HepG2 (cell line): ENCODE measurements at regions not wholly inside any gene's neighbourhood (a gene's known extent, or its start where the extent isn't known, plus 50 kb on each side); places are given as distances from the start of the nearest gene placed in this dataset.

Experiments used
- ATAC-seq: fragments of 200-7000 bp; cut with Tn5 transposase; 3 replicates; pipeline ENCODE4 v1.9.1; 2020; ENCODE audit warnings: mild to moderate bottlenecking, moderate library complexity
- BruUV-seq: library from RNA; stranded (reverse); fragments of 400-500 nt; replicated peaks from 2 replicates; lab custom pipeline; 2021; lab: Mats Ljungman, UMichigan
- CTCF ChIA-PET: fragments of 300-600 bp; formaldehyde crosslinking; extraction: SDS; loops from one replicate; lab custom pipeline; 2021; ENCODE audit warnings: low total read pairs, inconsistent platforms, low intra/inter-chr PET ratio; lab: Yijun Ruan, JAX
- POLR2A ChIA-PET: fragments of 350-600 bp; sonication (Branson Sonifier 250); formaldehyde crosslinking; loops from one replicate; lab custom pipeline; 2020; ENCODE audit warnings: antibody characterized with exemption, inconsistent platforms; lab: Yijun Ruan, JAX
- DNase-seq: peaks from one replicate; pipeline ENCODE4 v3.0.0-alpha.2; 2015; ENCODE audit warnings: low spot score
- FAIRE-seq: peaks from 3 replicates; lab custom pipeline; 2011; peaks lifted over from hg19 to GRCh38; lab: Jason Lieb, UNC
- H2AFZ ChIP-seq: one replicate; pipeline ENCODE4 v1.6.1; 2011; ENCODE audit warnings: low read length, inconsistent platforms
- H3K27ac ChIP-seq: fragments of 300-600 bp; 3 replicates; pipeline ENCODE4 v1.8.0; 2011; ENCODE audit warnings: mixed run types, mild to moderate bottlenecking, mixed read lengths, low read length, inconsistent platforms; ENCODE audit not compliant: insufficient read depth; ENCODE audit errors: extremely low read length
- H3K27me3 ChIP-seq, 2 experiments: fragments of 200-600 bp in 1 of 2; 2 replicates in 1 of 2; 3 replicates in 1 of 2; pipeline versions ENCODE4 v1.6.0 to v1.8.0; 2011; ENCODE audit warnings: low read length in 2 of 2, mild to moderate bottlenecking in 2 of 2, moderate library complexity in 2 of 2, inconsistent platforms in 1 of 2; ENCODE audit not compliant: insufficient read depth in 2 of 2, control insufficient read depth in 1 of 2
- H3K36me3 ChIP-seq, 2 experiments: fragments of 200-600 bp in 1 of 2; replicated peaks in 1 of 2; 2 replicates in 1 of 2; 3 replicates in 1 of 2; pipeline versions ENCODE4 v1.5.1 to v1.8.0; 2011; ENCODE audit warnings: low read length in 2 of 2, inconsistent platforms in 1 of 2; ENCODE audit not compliant: insufficient read depth in 2 of 2, control insufficient read depth in 1 of 2
- H3K4me1 ChIP-seq: 2 replicates; pipeline ENCODE4 v1.5.1; 2012; ENCODE audit warnings: low read length, inconsistent platforms; ENCODE audit not compliant: insufficient read depth
- H3K4me2 ChIP-seq: 2 replicates; pipeline ENCODE4 v1.6.0; 2011; ENCODE audit warnings: low read depth, low read length, inconsistent platforms
- H3K4me3 ChIP-seq, 3 experiments: fragments of 200-600 bp in 1 of 3; sonication (generic), shearing (Covaris generic) in 1 of 3; replicated peaks in 1 of 3; 2 replicates each; pipeline ENCODE4 v1.5.1; 2011 to 2016; ENCODE audit warnings: low read length in 3 of 3, inconsistent platforms in 2 of 3, low read depth in 2 of 3, mild to moderate bottlenecking in 2 of 3, control low read depth in 1 of 3, mixed read lengths in 1 of 3; ENCODE audit not compliant: insufficient read depth in 1 of 3
- H3K79me2 ChIP-seq: one replicate; pipeline ENCODE4 v1.6.1; 2011; ENCODE audit warnings: low read length, inconsistent platforms; ENCODE audit not compliant: insufficient read depth
- H3K9ac ChIP-seq: 2 replicates; pipeline ENCODE4 v1.6.0; 2011; ENCODE audit warnings: mild to moderate bottlenecking, low read depth, low read length, inconsistent platforms; ENCODE audit not compliant: insufficient read depth
- H3K9me3 ChIP-seq: 2 replicates; pipeline ENCODE4 v1.5.1; 2012; ENCODE audit warnings: mild to moderate bottlenecking, low read length
- H4K20me1 ChIP-seq: 2 replicates; pipeline ENCODE4 v1.6.0; 2011; ENCODE audit warnings: inconsistent platforms, mild to moderate bottlenecking, low read length, moderate library complexity; ENCODE audit not compliant: insufficient read depth
- ATM ChIP-seq: fragments of 450-650 bp; IDR thresholded peaks from 2 replicates; pipeline ENCODE4 v1.7.1; 2017; ENCODE audit warnings: mild to moderate bottlenecking, borderline replicate concordance
- DNMT3B ChIP-seq: conservative IDR thresholded peaks from 2 replicates; pipeline ENCODE4 v1.6.1; 2016; ENCODE audit warnings: missing biosample characterization, control low read depth
- FUBP1 ChIP-seq: sonication (generic); formaldehyde crosslinking; IDR thresholded peaks from 2 replicates; pipeline ENCODE4 v1.5.1; 2020; ENCODE audit warnings: missing genetic modification reagents, mild to moderate bottlenecking, borderline replicate concordance
- GLMP ChIP-seq: sonication (generic); formaldehyde crosslinking; IDR thresholded peaks from 2 replicates; pipeline ENCODE4 v1.9.0; 2021; ENCODE audit warnings: missing genetic modification reagents, mild to moderate bottlenecking, borderline replicate concordance
- KLF13 ChIP-seq: sonication (generic); formaldehyde crosslinking; IDR thresholded peaks from 2 replicates; pipeline ENCODE4 v1.4.0; 2020; ENCODE audit warnings: mild to moderate bottlenecking, missing genetic modification reagents
- NCOA1 ChIP-seq: sonication (generic); formaldehyde crosslinking; IDR thresholded peaks from 2 replicates; pipeline ENCODE4 v1.9.0; 2021; ENCODE audit warnings: missing genetic modification reagents
- RARA ChIP-seq: IDR thresholded peaks from 2 replicates; pipeline ENCODE4 v1.6.1; 2016; ENCODE audit warnings: missing genetic modification reagents, missing compliant biosample characterization
- ZFP91 ChIP-seq: sonication (generic); formaldehyde crosslinking; IDR thresholded peaks from 2 replicates; pipeline ENCODE4 v1.9.0; 2022; ENCODE audit warnings: missing genetic modification reagents, mild to moderate bottlenecking, borderline replicate concordance
- ZNF251 ChIP-seq: sonication (generic); formaldehyde crosslinking; IDR thresholded peaks from 2 replicates; pipeline ENCODE4 v1.9.0; 2021; ENCODE audit warnings: mild to moderate bottlenecking, missing genetic modification reagents
- ZNF605 ChIP-seq: sonication (generic); formaldehyde crosslinking; IDR thresholded peaks from 2 replicates; pipeline ENCODE4 v1.8.0; 2022; ENCODE audit warnings: mild to moderate bottlenecking, missing genetic modification reagents
- ZNF691 ChIP-seq: sonication (generic); formaldehyde crosslinking; IDR thresholded peaks from 2 replicates; pipeline ENCODE4 v1.4.0; 2020; ENCODE audit warnings: missing genetic modification reagents, low read depth, mild to moderate bottlenecking, borderline replicate concordance
- ZNF713 ChIP-seq: sonication (generic); formaldehyde crosslinking; IDR thresholded peaks from 2 replicates; pipeline ENCODE4 v1.4.0; 2020; ENCODE audit warnings: mild to moderate bottlenecking, missing genetic modification reagents
- in situ Hi-C: cut with HindIII; loops from 2 replicates; pipeline ENCODE4 v1.10.0; 2017; ENCODE audit warnings: low pct_unique_long_range_greater_than_20kb; ENCODE audit not compliant: extremely low pct_ligation_motif_present
- intact Hi-C: fragments of 100-400 bp; cut with micrococcal nuclease; formaldehyde crosslinking; loops from one replicate; pipeline ENCODE4 v1.10.0; 2022; ENCODE audit not compliant: unreplicated experiment

- Histone ChIP-seq H3K79me2 (no peaks in the 10 kb centered on the region), H3K9me3 (no peaks in the 10 kb centered on the region), H3K36me3 (no peaks in the 10 kb centered on the region), H3K27ac (no peak overlapping the region), H3K4me3 (no peak overlapping the region), H3K9ac (no peak overlapping the region), H4K20me1 (no peaks in the 10 kb centered on the region), H2AFZ (no peak overlapping the region), H3K4me2 (no peak overlapping the region), H3K27me3 (no peaks in the 10 kb centered on the region), H3K4me1 (no peaks in the 10 kb centered on the region)
- no TSS peak for BruUV-seq
- ChIA-PET CTCF (no interaction called here), POLR2A (no interaction called here)
- TF ChIP-seq ZNF251 (CRISPR knock-in tag) (no peak), ZNF691 (CRISPR knock-in tag) (no peak), GLMP (CRISPR knock-in tag) (no peak), DNMT3B (CRISPR knock-in tag) (no peak), RARA (CRISPR knock-in tag) (no peak), KLF13 (CRISPR knock-in tag) (no peak), ATM (no peak), ZNF713 (no peak), NCOA1 (CRISPR knock-in tag) (no peak), ZNF605 (CRISPR knock-in tag) (no peak), FUBP1 (CRISPR knock-in tag) (no peak), ZFP91 (CRISPR knock-in tag) (no peak)
- no peak for DNase-seq
- in situ Hi-C loops (no loop called here), intact Hi-C loops (no loop called here)
- ATAC-seq, result no peak
- no peak for FAIRE-seq
Measured at GRCh38 chr2:154608438-154608837, 90.1 kb upstream of the KCNJ3 start.
